AG10803 (cell line): ENCODE measurements at regions not wholly inside any gene's neighbourhood (a gene's known extent, or its start where the extent isn't known, plus 50 kb on each side); places are given as distances from the start of the nearest gene placed in this dataset.
A peak's percentile ranks its signal among the peaks of the same experiment; 100 is the strongest.
"Not testable (repeated sequence)": the region's sequence is repeated elsewhere in the genome, so short reads cannot be mapped to it uniquely, and the experiment has no call there.

Experiments
- DNase-seq: peaks from one replicate; pipeline ENCODE4 v3.0.0; 2010; ENCODE audit warnings: low read depth
- H3K4me3 ChIP-seq: 2 replicates; pipeline ENCODE4 v1.5.1; 2011; ENCODE audit warnings: mild to moderate bottlenecking, low read length, control low read depth
- CTCF ChIP-seq: conservative IDR thresholded peaks from 2 replicates; pipeline ENCODE4 v1.5.1; 2011; ENCODE audit warnings: mild to moderate bottlenecking, low read length, control low read depth, inconsistent platforms

- H3K4me3 ChIP-seq, DNase-seq: not testable (repeated sequence)
These were observed 270.4 kb upstream of the PLCXD1 start for GRCh38 chrX:10469-11458.

DNA sequence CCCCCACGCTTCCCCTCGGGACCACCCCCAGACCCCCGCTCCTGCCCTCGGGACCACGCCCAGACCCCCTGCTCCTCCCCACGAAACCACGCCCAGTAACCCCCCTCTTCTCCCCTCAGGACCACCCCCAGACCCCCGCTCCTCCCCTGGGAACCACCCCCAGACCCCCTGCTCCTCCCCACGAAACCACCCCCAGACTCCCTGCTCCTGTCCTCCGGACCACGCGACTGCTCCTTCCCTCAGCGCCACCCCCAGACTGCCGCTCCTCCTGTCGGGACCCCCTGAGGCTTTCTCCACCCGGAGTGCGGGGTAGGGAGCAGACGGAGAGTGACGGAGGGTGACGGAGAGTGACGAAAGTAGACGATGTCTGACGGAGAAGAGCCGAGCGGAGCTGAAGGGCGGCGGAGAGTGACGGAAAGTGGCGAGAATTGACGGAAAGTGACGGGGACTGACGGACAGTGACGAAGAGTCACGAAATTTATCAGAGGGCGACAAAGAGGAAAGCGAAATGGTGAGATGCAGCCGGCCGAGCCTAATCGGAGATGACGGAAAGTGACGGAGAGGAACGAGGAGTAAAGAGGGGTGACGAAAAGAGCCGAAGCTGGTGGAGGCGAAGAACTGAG, 267.2 kb upstream of the PLCXD1 start:
- H3K4me3 ChIP-seq = not testable (repeated sequence)

GRCh38 chrX:14452-14851, 266.7 kb upstream of the PLCXD1 start:
- peak overlapping the region; percentile 39 for H3K4me3 ChIP-seq
- not testable (repeated sequence) for DNase-seq

More for the DNA sequence above, 267.2 kb upstream of the PLCXD1 start:
- not testable (repeated sequence) for DNase-seq

DNA sequence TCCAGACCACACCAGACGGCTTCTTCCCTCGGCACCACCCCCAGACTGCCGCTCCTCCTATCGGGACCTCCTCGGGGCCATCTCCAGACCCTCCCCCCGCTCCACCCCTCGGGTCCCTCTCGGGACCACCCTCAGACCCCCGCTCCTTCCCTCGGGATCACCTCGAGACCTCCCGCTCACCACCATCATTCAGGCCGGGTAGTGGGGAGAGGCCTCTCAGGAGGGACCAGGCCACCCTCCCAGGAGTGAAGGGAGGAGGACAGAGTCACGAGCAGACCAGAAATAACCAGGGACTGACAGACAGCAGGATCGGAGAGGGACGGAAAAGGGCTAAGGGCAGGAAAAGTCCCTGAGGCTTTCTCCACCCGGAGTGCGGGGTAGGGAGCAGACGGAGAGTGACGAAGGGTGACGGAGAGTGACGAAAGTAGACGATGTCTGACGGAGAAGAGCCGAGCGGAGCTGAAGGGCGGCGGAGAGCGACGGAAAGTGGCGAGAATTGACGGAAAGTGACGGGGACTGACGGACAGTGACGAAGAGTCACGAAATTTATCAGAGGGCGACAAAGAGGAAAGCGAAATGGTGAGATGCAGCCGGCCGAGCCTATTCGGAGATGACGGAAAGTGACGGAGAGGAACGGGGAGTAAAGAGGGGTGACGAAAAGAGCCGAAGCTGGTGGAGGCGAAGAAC, 262.3 kb upstream of the PLCXD1 start:
- not testable (repeated sequence) for H3K4me3 ChIP-seq, DNase-seq

DNA sequence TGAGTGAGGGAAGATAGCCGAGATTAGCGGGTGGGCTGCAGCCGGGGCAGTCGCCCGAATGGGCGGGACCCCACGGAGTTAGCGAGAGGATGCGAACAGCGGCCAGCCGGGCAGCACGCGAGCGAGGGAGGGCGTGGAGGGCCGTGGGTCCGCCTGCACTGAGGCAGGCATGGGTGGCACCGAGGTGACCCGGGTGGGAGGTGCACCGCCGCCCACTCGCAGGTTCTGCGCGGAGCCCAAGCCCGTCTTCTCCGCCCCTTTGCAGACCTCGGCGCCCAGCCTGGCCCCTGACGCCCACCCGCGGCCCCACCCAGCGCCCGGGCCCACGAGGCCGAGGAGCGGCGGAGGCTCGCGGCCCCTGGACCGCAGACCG, 261.7 kb upstream of the PLCXD1 start:
- H3K4me3 ChIP-seq, DNase-seq: not testable (repeated sequence)

DNA sequence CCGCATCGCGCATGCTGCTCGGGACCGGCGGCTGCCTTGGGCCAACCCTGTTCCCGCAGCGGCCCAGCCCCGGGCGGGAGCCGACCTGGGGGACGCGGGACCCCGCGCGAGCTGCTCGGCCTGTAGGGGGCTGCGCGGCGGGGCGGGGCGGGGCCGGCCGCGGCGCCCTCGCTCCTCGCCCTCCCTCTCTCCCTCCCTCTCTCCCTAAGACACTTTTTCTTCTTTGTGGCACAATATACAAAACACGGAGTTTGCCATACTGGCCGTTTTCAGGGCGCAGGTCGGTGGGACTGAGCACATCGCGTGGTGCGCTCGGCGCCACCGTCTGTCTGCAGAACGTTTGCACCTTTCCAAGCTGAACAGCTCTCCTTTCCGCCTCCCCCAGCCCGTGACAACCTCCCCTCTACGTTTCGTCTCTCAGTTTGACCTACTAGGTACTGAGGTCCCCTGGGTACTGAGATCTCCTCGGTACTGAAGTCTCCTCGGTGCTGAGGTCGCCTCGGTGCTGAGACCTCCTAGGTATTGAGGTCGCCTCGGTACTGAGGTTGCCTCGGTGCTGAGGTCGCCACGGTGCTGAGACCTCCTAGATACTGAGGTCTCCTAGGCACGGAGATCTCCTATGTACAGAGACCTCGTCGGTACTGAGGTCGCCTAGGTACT, 261.1 kb upstream of the PLCXD1 start:
- TF ChIP-seq CTCF = no peak
- peak overlapping the region; percentile 59 for H3K4me3 ChIP-seq

DNA sequence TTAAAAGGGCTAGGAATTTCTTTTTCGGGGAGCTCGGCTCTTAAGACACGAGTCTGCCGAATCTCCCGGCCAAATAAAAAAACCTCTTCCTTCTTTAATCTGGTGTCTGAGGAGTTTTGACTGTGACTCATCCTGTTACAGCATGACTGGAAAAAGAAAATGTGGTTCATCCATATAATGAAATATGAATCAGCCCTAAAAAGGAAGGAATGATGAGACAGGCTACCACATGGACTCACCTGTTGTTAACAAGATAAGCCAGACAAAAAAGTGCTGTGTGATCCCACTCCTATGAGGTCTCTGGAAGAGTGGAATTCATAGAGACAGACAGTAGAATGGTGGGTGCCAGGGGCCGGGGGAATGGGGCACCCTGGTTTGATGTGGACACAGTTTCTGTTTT, 257.0 kb upstream of the PLCXD1 start:
- H3K4me3 ChIP-seq, DNase-seq: not testable (repeated sequence)

More for the DNA sequence above, 261.1 kb upstream of the PLCXD1 start:
- peak; percentile 4 for DNase-seq
